Mesothelial cell of epicardium (in vitro differentiated cells): ENCODE measurements at regions not wholly inside any gene's neighbourhood (a gene's known extent, or its start where the extent isn't known, plus 50 kb on each side); places are given as distances from the start of the nearest gene placed in this dataset.

ENCODE experiments used
- DNase-seq, 2 experiments: peaks; one replicate each; pipeline ENCODE4 v3.0.0; 2021; ENCODE audit warnings: low spot score in 2 of 2; ENCODE audit not compliant: unreplicated experiment in 2 of 2
- H3K27ac Mint-ChIP-seq: 2 replicates; pipeline ENCODE4 v1.8.0; 2021; ENCODE audit warnings: mixed read lengths
- H3K27me3 Mint-ChIP-seq: 2 replicates; pipeline ENCODE4 v1.8.0; 2021; ENCODE audit warnings: low read depth, mixed read lengths
- H3K36me3 Mint-ChIP-seq: 2 replicates; pipeline ENCODE4 v1.8.0; 2021; ENCODE audit warnings: mixed read lengths
- H3K4me1 Mint-ChIP-seq: 2 replicates; pipeline ENCODE4 v1.8.0; 2021; ENCODE audit warnings: mixed read lengths
- H3K4me3 Mint-ChIP-seq: 2 replicates; pipeline ENCODE4 v1.8.0; 2021; ENCODE audit warnings: mild to moderate bottlenecking, moderate library complexity, mixed read lengths
- H3K9me3 Mint-ChIP-seq: 2 replicates; pipeline ENCODE4 v1.8.0; 2021; ENCODE audit warnings: mixed read lengths
- CTCF ChIP-seq: fragments of 200-600 bp; sonication (generic); IDR thresholded peaks from one replicate; pipeline ENCODE4 v1.5.0; 2021; ENCODE audit warnings: antibody characterized with exemption; ENCODE audit not compliant: unreplicated experiment

- peaks cover 4% of the 10 kb centered on the region for H3K9me3 Mint-ChIP-seq
- TF ChIP-seq CTCF, result no peak
- no peaks in the 10 kb centered on the region for H3K36me3 Mint-ChIP-seq
- H3K4me1 Mint-ChIP-seq, result peaks cover 12% of the 10 kb centered on the region
- H3K27me3 Mint-ChIP-seq, result no peaks in the 10 kb centered on the region
- DNase-seq, result no peak
- no peak overlapping the region for H3K4me3 Mint-ChIP-seq
- H3K27ac Mint-ChIP-seq, result no peak overlapping the region
These were observed 431.3 kb downstream of the SLITRK6 start for GRCh38 chr13:85367887-85368286.

- no peak for TF ChIP-seq CTCF
- Mint-ChIP-seq H3K4me1 (peaks cover 12% of the 10 kb centered on the region), H3K9me3 (no peaks in the 10 kb centered on the region), H3K4me3 (no peak overlapping the region), H3K27ac (peak overlapping the region; percentile 62), H3K36me3 (no peaks in the 10 kb centered on the region), H3K27me3 (no peaks in the 10 kb centered on the region)
- DNase-seq, result no peak
These were observed 432.3 kb downstream of the SLITRK6 start for GRCh38 chr13:85366759-85367417.

- peaks cover 12% of the 10 kb centered on the region for H3K4me1 Mint-ChIP-seq
- H3K4me3 Mint-ChIP-seq, result no peak overlapping the region
- no peaks in the 10 kb centered on the region for H3K9me3 Mint-ChIP-seq
- no peak for DNase-seq
- H3K27ac Mint-ChIP-seq, result no peak overlapping the region
- no peak for TF ChIP-seq CTCF
- no peaks in the 10 kb centered on the region for H3K36me3 Mint-ChIP-seq
- no peaks in the 10 kb centered on the region for H3K27me3 Mint-ChIP-seq
These were observed 435.7 kb downstream of the SLITRK6 start for GRCh38 chr13:85363504-85363903.

GRCh38 chr13:85362980-85363379 lies 436.2 kb downstream of the SLITRK6 start:
- no peak for DNase-seq
- Mint-ChIP-seq H3K27ac (no peak overlapping the region), H3K9me3 (peaks cover 3% of the 10 kb centered on the region), H3K27me3 (no peaks in the 10 kb centered on the region), H3K4me1 (peaks cover 11% of the 10 kb centered on the region), H3K4me3 (no peak overlapping the region), H3K36me3 (no peaks in the 10 kb centered on the region)
- no peak for TF ChIP-seq CTCF

GRCh38 chr13:85347251-85347650 lies 452.0 kb downstream of the SLITRK6 start:
- no peak for DNase-seq
- no peak overlapping the region for H3K4me3 Mint-ChIP-seq
- no peaks in the 10 kb centered on the region for H3K27me3 Mint-ChIP-seq
- no peaks in the 10 kb centered on the region for H3K4me1 Mint-ChIP-seq
- no peaks in the 10 kb centered on the region for H3K36me3 Mint-ChIP-seq
- no peak for TF ChIP-seq CTCF
- peaks cover 14% of the 10 kb centered on the region for H3K9me3 Mint-ChIP-seq
- H3K27ac Mint-ChIP-seq, result no peak overlapping the region

GRCh38 chr13:85334187-85334586 lies 465.0 kb downstream of the SLITRK6 start:
- DNase-seq, result no peak
- Mint-ChIP-seq H3K27me3 (no peaks in the 10 kb centered on the region), H3K4me1 (no peaks in the 10 kb centered on the region), H3K9me3 (peaks cover 11% of the 10 kb centered on the region), H3K36me3 (no peaks in the 10 kb centered on the region), H3K4me3 (no peak overlapping the region), H3K27ac (no peak overlapping the region)
- no peak for TF ChIP-seq CTCF
